GM23338 (cell line): ENCODE measurements at regions not wholly inside any gene's neighbourhood (a gene's known extent, or its start where the extent isn't known, plus 50 kb on each side); places are given as distances from the start of the nearest gene placed in this dataset.

ENCODE experiments used
- ATAC-seq: fragments of 200-7000 bp; cut with Tn5 transposase; 3 replicates; pipeline ENCODE4 v1.9.1; 2020
- DNase-seq: peaks from one replicate; pipeline ENCODE4 v3.0.0-alpha.2; 2015; ENCODE audit warnings: low spot score
- H2AFZ ChIP-seq: fragments of 200-600 bp; sonication (generic); 2 replicates; pipeline ENCODE4 v1.8.0; 2016; ENCODE audit warnings: antibody characterized with exemption, mild to moderate bottlenecking, moderate library complexity
- H3F3A ChIP-seq: fragments of 200-600 bp; sonication (generic); replicated peaks from 2 replicates; pipeline ENCODE4 v1.8.0; 2017; ENCODE audit warnings: antibody characterized with exemption, mixed run types, low read depth
- H3K27ac ChIP-seq: fragments of 200-600 bp; sonication (generic); 2 replicates; pipeline ENCODE4 v1.6.1; 2016; ENCODE audit warnings: low read depth
- H3K27me3 ChIP-seq: fragments of 200-600 bp; sonication (generic); 2 replicates; pipeline ENCODE4 v1.8.0; 2016; ENCODE audit warnings: mild to moderate bottlenecking, mixed run types, moderate library complexity; ENCODE audit not compliant: insufficient read depth
- H3K36me3 ChIP-seq: fragments of 200-600 bp; sonication (generic); 2 replicates; pipeline ENCODE4 v1.8.0; 2016; ENCODE audit warnings: mild to moderate bottlenecking; ENCODE audit not compliant: insufficient read depth
- H3K4me1 ChIP-seq: fragments of 200-600 bp; sonication (generic); 2 replicates; pipeline ENCODE4 v1.8.0; 2016; ENCODE audit warnings: mild to moderate bottlenecking, moderate library complexity; ENCODE audit not compliant: insufficient read depth
- H3K4me2 ChIP-seq: fragments of 200-600 bp; sonication (generic); 2 replicates; pipeline ENCODE4 v1.7.1; 2017; ENCODE audit warnings: mixed run types
- H3K4me3 ChIP-seq: fragments of 200-600 bp; sonication (generic); 2 replicates; pipeline ENCODE4 v1.6.1; 2016; ENCODE audit warnings: mixed run types
- H3K79me2 ChIP-seq: fragments of 200-600 bp; sonication (generic); replicated peaks from 2 replicates; pipeline ENCODE4 v1.8.0; 2017; ENCODE audit warnings: mild to moderate bottlenecking; ENCODE audit not compliant: insufficient read depth
- H3K9me2 ChIP-seq: fragments of 200-600 bp; sonication (generic); 2 replicates; pipeline ENCODE4 v1.8.0; 2017; ENCODE audit not compliant: insufficient read depth
- H4K20me1 ChIP-seq: fragments of 200-600 bp; sonication (generic); replicated peaks from 2 replicates; pipeline ENCODE4 v1.8.0; 2017; ENCODE audit warnings: mild to moderate bottlenecking; ENCODE audit not compliant: insufficient read depth
- H3K27ac Mint-ChIP-seq: 2 replicates; pipeline ENCODE4 v1.8.0; 2020; ENCODE audit warnings: inconsistent platforms, mild to moderate bottlenecking, moderate library complexity, mixed read lengths
- H3K27me3 Mint-ChIP-seq: 3 replicates; pipeline ENCODE4 v1.8.0; 2022; ENCODE audit warnings: low read depth, mild to moderate bottlenecking, moderate library complexity, mixed read lengths, inconsistent platforms; ENCODE audit not compliant: insufficient read depth, poor library complexity
- H3K36me3 Mint-ChIP-seq: 3 replicates; pipeline ENCODE4 v1.8.0; 2021; ENCODE audit warnings: low read depth, mild to moderate bottlenecking, inconsistent platforms, moderate library complexity, mixed read lengths
- H3K4me1 Mint-ChIP-seq: 3 replicates; pipeline ENCODE4 v1.8.0; 2020; ENCODE audit warnings: mild to moderate bottlenecking, inconsistent platforms, mixed read lengths
- H3K4me3 Mint-ChIP-seq: 3 replicates; pipeline ENCODE4 v1.8.0; 2021; ENCODE audit warnings: moderate library complexity, mild to moderate bottlenecking, inconsistent platforms, mixed read lengths
- H3K9me3 Mint-ChIP-seq: 3 replicates; pipeline ENCODE4 v1.8.0; 2020; ENCODE audit warnings: moderate library complexity, mild to moderate bottlenecking, inconsistent platforms, mixed read lengths
- CREB1 ChIP-seq: fragments of 250-450 bp; sonication (Bioruptor Pico); IDR thresholded peaks from 2 replicates; pipeline ENCODE4 v1.5.0; 2020; ENCODE audit warnings: low read depth, mild to moderate bottlenecking, moderate library complexity
- JUNB ChIP-seq: IDR thresholded peaks from one replicate; pipeline ENCODE4 v1.6.1; 2016; ENCODE audit warnings: antibody characterized with exemption; ENCODE audit not compliant: unreplicated experiment
- NANOG ChIP-seq: IDR thresholded peaks from 2 replicates; pipeline ENCODE4 v1.6.1; 2016; ENCODE audit warnings: antibody characterized with exemption, borderline replicate concordance
- ZNF114 ChIP-seq: fragments of 250-450 bp; sonication (Bioruptor Pico); IDR thresholded peaks from 2 replicates; pipeline ENCODE4 v1.5.0; 2020; ENCODE audit warnings: mild to moderate bottlenecking, moderate library complexity
- TF ChIP-seq, protein P1 (sequence below): IDR thresholded peaks from one replicate; pipeline ENCODE4 v1.6.1; 2018; ENCODE audit warnings: antibody characterized with exemption; ENCODE audit not compliant: unreplicated experiment
- TF ChIP-seq, protein P2 (sequence below): IDR thresholded peaks from 2 replicates; pipeline ENCODE4 v1.6.1; 2016; ENCODE audit warnings: antibody characterized with exemption
- TF ChIP-seq, protein P3 (sequence below): fragments of 250-450 bp; sonication (Bioruptor Pico); IDR thresholded peaks from 2 replicates; pipeline ENCODE4 v1.5.0; 2020; ENCODE audit warnings: mild to moderate bottlenecking, moderate library complexity

DNA sequence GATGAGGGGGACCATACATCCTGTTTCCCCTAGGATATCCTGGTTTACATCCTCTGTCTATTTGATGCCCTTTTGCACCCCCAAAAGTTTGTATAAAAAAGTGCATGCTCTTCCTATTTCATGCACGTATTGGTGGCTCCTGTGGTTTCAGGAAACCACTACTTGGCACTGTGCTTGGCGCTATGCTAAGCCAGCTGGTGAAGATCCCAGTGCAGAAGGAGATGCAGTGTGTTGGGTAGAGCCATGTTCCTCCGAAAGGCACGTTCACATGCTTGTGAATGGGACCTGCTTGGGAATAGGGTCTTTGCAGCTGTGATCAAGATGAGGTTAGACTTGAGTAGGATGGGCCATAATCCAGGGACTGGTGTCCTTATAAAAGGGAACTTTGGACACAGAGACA lies 419.7 kb downstream of the GALR1 start:
- Histone ChIP-seq H3K4me2 (no peak overlapping the region), H4K20me1 (no peaks in the 10 kb centered on the region), H2AFZ (no peak overlapping the region), H3K9me2 (no peaks in the 10 kb centered on the region), H3K36me3 (no peaks in the 10 kb centered on the region), H3K79me2 (no peaks in the 10 kb centered on the region), H3K27ac (no peak overlapping the region), H3K4me3 (no peak overlapping the region), H3F3A (no peaks in the 10 kb centered on the region), H3K27me3 (no peaks in the 10 kb centered on the region), H3K4me1 (peaks cover 7% of the 10 kb centered on the region; the same call in 1 of the 2 replicates)
- Mint-ChIP-seq H3K4me1 (peaks cover 31% of the 10 kb centered on the region), H3K27me3 (peaks cover 16% of the 10 kb centered on the region), H3K27ac (no peak overlapping the region), H3K9me3 (peaks cover 5% of the 10 kb centered on the region), H3K36me3 (no peaks in the 10 kb centered on the region), H3K4me3 (no peak overlapping the region)
- ATAC-seq: no peak
- no peak for DNase-seq
- no peak for TF ChIP-seq NANOG
- TF ChIP-seq CREB1 (CRISPR knock-in tag): no peak
- TF ChIP-seq, protein P1, sequence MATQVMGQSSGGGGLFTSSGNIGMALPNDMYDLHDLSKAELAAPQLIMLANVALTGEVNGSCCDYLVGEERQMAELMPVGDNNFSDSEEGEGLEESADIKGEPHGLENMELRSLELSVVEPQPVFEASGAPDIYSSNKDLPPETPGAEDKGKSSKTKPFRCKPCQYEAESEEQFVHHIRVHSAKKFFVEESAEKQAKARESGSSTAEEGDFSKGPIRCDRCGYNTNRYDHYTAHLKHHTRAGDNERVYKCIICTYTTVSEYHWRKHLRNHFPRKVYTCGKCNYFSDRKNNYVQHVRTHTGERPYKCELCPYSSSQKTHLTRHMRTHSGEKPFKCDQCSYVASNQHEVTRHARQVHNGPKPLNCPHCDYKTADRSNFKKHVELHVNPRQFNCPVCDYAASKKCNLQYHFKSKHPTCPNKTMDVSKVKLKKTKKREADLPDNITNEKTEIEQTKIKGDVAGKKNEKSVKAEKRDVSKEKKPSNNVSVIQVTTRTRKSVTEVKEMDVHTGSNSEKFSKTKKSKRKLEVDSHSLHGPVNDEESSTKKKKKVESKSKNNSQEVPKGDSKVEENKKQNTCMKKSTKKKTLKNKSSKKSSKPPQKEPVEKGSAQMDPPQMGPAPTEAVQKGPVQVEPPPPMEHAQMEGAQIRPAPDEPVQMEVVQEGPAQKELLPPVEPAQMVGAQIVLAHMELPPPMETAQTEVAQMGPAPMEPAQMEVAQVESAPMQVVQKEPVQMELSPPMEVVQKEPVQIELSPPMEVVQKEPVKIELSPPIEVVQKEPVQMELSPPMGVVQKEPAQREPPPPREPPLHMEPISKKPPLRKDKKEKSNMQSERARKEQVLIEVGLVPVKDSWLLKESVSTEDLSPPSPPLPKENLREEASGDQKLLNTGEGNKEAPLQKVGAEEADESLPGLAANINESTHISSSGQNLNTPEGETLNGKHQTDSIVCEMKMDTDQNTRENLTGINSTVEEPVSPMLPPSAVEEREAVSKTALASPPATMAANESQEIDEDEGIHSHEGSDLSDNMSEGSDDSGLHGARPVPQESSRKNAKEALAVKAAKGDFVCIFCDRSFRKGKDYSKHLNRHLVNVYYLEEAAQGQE: no peak
- no peak for TF ChIP-seq ZNF114 (CRISPR knock-in tag)
- TF ChIP-seq JUNB: no peak
- TF ChIP-seq, protein P2, sequence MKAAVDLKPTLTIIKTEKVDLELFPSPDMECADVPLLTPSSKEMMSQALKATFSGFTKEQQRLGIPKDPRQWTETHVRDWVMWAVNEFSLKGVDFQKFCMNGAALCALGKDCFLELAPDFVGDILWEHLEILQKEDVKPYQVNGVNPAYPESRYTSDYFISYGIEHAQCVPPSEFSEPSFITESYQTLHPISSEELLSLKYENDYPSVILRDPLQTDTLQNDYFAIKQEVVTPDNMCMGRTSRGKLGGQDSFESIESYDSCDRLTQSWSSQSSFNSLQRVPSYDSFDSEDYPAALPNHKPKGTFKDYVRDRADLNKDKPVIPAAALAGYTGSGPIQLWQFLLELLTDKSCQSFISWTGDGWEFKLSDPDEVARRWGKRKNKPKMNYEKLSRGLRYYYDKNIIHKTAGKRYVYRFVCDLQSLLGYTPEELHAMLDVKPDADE: no peak
- TF ChIP-seq, protein P3, sequence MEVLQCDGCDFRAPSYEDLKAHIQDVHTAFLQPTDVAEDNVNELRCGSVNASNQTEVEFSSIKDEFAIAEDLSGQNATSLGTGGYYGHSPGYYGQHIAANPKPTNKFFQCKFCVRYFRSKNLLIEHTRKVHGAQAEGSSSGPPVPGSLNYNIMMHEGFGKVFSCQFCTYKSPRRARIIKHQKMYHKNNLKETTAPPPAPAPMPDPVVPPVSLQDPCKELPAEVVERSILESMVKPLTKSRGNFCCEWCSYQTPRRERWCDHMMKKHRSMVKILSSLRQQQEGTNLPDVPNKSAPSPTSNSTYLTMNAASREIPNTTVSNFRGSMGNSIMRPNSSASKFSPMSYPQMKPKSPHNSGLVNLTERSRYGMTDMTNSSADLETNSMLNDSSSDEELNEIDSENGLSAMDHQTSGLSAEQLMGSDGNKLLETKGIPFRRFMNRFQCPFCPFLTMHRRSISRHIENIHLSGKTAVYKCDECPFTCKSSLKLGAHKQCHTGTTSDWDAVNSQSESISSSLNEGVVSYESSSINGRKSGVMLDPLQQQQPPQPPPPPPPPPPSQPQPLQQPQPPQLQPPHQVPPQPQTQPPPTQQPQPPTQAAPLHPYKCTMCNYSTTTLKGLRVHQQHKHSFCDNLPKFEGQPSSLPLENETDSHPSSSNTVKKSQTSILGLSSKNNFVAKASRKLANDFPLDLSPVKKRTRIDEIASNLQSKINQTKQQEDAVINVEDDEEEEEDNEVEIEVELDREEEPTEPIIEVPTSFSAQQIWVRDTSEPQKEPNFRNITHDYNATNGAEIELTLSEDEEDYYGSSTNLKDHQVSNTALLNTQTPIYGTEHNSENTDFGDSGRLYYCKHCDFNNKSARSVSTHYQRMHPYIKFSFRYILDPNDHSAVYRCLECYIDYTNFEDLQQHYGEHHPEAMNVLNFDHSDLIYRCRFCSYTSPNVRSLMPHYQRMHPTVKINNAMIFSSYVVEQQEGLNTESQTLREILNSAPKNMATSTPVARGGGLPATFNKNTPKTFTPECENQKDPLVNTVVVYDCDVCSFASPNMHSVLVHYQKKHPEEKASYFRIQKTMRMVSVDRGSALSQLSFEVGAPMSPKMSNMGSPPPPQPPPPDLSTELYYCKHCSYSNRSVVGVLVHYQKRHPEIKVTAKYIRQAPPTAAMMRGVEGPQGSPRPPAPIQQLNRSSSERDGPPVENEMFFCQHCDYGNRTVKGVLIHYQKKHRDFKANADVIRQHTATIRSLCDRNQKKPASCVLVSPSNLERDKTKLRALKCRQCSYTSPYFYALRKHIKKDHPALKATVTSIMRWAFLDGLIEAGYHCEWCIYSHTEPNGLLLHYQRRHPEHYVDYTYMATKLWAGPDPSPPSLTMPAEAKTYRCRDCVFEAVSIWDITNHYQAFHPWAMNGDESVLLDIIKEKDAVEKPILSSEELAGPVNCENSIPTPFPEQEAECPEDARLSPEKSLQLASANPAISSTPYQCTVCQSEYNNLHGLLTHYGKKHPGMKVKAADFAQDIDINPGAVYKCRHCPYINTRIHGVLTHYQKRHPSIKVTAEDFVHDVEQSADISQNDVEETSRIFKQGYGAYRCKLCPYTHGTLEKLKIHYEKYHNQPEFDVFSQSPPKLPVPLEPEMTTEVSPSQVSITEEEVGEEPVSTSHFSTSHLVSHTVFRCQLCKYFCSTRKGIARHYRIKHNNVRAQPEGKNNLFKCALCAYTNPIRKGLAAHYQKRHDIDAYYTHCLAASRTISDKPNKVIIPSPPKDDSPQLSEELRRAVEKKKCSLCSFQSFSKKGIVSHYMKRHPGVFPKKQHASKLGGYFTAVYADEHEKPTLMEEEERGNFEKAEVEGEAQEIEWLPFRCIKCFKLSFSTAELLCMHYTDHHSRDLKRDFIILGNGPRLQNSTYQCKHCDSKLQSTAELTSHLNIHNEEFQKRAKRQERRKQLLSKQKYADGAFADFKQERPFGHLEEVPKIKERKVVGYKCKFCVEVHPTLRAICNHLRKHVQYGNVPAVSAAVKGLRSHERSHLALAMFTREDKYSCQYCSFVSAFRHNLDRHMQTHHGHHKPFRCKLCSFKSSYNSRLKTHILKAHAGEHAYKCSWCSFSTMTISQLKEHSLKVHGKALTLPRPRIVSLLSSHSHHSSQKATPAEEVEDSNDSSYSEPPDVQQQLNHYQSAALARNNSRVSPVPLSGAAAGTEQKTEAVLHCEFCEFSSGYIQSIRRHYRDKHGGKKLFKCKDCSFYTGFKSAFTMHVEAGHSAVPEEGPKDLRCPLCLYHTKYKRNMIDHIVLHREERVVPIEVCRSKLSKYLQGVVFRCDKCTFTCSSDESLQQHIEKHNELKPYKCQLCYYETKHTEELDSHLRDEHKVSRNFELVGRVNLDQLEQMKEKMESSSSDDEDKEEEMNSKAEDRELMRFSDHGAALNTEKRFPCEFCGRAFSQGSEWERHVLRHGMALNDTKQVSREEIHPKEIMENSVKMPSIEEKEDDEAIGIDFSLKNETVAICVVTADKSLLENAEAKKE: no peak
